NB4 (cell line): ENCODE measurements at regions not wholly inside any gene's neighbourhood (a gene's known extent, or its start where the extent isn't known, plus 50 kb on each side); places are given as distances from the start of the nearest gene placed in this dataset.
"Not testable (repeated sequence)": the region's sequence is repeated elsewhere in the genome, so short reads cannot be mapped to it uniquely, and the experiment has no call there.

Experiments
- DNase-seq: peaks from one replicate; pipeline ENCODE4 v3.0.0; 2010; ENCODE audit warnings: low read depth
- H3K4me3 ChIP-seq: one replicate; pipeline ENCODE4 v1.5.1; 2011; ENCODE audit warnings: mild to moderate bottlenecking, low read depth, low read length, moderate library complexity
- MYC ChIP-seq: IDR thresholded peaks from 2 replicates; pipeline ENCODE4 v1.6.1; 2011; ENCODE audit warnings: low read depth, low read length
- POLR2A ChIP-seq: IDR thresholded peaks from 2 replicates; pipeline ENCODE4 v1.6.1; 2011; ENCODE audit warnings: mild to moderate bottlenecking; ENCODE audit not compliant: insufficient read length; ENCODE audit errors: extremely low read depth
- TF ChIP-seq, protein P1 (sequence below): IDR thresholded peaks from 2 replicates; pipeline ENCODE4 v1.6.1; 2011; ENCODE audit warnings: low read depth, low read length
- TF ChIP-seq, protein P2 (sequence below): IDR thresholded peaks from one replicate; pipeline ENCODE4 v1.5.1; 2012; ENCODE audit warnings: low read depth, low read length

DNA sequence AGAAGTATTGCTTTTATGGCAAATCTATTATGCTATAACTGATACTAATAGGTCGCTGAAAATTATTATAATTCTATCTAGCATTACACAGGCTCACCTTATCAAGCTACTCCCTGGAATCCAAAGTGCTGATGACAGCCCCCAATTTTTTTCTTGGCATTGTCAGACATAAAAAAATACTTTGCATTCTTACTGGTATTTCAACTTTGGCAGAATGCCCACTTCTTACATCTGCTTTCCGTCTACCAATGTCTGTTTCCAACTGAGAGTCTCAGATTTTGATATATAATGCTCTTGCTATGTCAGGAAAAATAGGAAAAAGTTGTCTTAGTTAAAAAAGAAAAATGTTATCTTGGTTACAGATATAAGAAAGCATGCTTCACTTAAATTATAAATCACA lies 615.4 kb downstream of the C12orf50 start:
- DNase-seq: no peak
- TF ChIP-seq POLR2A (no peak), MYC (no peak)
- TF ChIP-seq, protein P1, sequence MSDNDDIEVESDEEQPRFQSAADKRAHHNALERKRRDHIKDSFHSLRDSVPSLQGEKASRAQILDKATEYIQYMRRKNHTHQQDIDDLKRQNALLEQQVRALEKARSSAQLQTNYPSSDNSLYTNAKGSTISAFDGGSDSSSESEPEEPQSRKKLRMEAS: no peak
- TF ChIP-seq, protein P2, sequence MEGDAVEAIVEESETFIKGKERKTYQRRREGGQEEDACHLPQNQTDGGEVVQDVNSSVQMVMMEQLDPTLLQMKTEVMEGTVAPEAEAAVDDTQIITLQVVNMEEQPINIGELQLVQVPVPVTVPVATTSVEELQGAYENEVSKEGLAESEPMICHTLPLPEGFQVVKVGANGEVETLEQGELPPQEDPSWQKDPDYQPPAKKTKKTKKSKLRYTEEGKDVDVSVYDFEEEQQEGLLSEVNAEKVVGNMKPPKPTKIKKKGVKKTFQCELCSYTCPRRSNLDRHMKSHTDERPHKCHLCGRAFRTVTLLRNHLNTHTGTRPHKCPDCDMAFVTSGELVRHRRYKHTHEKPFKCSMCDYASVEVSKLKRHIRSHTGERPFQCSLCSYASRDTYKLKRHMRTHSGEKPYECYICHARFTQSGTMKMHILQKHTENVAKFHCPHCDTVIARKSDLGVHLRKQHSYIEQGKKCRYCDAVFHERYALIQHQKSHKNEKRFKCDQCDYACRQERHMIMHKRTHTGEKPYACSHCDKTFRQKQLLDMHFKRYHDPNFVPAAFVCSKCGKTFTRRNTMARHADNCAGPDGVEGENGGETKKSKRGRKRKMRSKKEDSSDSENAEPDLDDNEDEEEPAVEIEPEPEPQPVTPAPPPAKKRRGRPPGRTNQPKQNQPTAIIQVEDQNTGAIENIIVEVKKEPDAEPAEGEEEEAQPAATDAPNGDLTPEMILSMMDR: no peak
- no peak overlapping the region for H3K4me3 ChIP-seq

DNA sequence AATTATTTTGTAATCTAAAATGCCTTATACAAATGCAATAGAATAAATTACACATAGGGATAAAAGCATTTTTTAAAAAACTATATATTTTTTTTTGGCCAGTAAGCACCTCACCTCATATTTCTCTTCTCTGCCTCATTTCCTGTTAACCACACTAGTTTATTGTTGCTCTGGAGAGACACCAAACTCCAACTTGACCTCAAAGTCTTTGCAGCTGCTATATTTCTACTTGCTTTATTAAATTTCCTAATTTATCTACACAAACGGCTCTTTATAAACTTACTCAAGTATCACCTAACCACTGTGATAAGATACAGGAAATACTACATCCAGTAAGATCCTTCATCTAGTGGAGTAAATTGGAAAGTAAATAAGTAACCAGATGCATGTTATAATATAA lies 622.3 kb downstream of the C12orf50 start:
- H3K4me3 ChIP-seq: no peak overlapping the region
- TF ChIP-seq, protein P2: no peak
- no peak for TF ChIP-seq POLR2A
- TF ChIP-seq, protein P1: no peak
- no peak for TF ChIP-seq MYC
- no peak for DNase-seq

DNA sequence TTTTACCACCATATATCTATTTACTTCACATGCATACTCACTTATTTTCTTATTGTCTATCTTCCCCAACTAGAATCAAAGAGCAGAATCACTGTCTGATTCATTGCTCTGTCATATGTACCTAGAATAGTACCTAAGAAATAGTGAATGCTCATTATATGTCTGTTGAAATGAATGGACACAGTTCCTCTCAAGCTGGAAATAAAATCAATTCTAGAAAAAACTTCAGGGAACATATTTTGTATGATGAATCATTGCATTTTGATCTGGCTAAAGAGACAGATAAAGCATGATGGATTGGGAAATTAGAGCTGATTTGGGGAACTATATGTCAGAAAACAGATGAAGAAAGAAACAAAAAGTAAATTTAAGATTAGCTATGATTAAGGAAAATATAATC lies 623.3 kb downstream of the C12orf50 start:
- TF ChIP-seq, protein P1: no peak
- TF ChIP-seq MYC (no peak), POLR2A (no peak)
- TF ChIP-seq, protein P2: no peak
- DNase-seq: no peak
- no peak overlapping the region for H3K4me3 ChIP-seq

DNA sequence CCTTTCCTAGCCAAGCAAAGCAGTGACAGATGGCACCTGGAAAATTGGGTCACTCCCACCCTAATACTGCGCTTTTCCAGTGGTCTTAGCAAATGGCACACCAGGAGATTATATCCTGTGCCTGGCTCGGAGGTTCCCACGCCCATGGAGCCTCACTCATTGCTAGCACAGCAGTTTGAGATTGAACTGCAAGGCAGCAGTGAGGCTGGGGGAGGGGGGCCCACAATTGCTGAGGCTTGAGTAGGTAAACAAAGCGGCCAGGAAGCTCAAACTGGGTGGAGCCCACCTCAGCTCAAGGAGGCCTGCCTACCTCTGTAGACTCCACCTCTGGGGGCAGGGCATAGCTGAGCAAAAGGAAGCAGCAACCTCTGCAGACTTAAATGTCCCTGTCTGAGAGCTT lies 635.0 kb downstream of the C12orf50 start:
- not testable (repeated sequence) for DNase-seq, H3K4me3 ChIP-seq

DNA sequence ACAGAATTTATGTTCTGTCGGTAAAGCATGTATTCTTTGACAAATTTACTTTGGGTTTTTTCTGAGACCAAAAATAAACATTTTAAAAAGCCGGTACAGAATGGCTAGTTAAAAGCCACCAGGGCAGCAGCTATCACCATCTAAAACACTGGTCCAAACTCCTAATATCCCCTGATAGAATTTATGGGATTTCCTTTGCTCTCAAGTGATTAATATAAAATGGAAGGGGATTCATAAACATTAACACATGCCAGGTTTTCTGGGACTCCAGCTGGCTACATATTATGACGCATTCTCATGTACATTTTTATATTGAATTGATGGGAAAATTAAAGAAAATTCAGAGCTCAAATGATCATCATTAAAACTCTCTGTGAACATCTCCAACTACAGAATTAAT lies 640.8 kb downstream of the C12orf50 start:
- TF ChIP-seq, protein P2: no peak
- TF ChIP-seq, protein P1: no peak
- TF ChIP-seq MYC (no peak), POLR2A (no peak)
- DNase-seq: no peak
- no peak overlapping the region for H3K4me3 ChIP-seq

DNA sequence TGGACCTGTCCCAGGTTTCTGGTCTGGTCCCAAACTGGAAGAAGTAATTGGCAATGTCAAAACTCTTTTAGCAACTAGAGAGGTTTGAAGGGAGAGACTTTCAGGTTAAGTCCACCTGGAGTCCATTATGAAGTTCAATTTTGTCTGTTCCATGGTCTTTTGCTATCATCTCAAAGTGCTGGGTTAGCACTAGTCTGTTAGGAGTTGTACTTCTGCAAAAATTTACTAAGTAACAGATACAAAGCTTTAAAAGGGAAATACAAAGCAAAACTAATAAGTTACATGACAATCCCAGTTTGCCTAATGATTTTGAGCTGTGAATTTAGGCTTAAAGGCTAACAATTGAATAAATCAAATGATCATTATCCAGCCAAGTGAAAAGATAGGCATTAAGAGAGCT lies 643.9 kb downstream of the C12orf50 start:
- no peak for DNase-seq
- TF ChIP-seq MYC: no peak
- TF ChIP-seq, protein P1: no peak
- TF ChIP-seq, protein P2: no peak
- no peak for TF ChIP-seq POLR2A

DNA sequence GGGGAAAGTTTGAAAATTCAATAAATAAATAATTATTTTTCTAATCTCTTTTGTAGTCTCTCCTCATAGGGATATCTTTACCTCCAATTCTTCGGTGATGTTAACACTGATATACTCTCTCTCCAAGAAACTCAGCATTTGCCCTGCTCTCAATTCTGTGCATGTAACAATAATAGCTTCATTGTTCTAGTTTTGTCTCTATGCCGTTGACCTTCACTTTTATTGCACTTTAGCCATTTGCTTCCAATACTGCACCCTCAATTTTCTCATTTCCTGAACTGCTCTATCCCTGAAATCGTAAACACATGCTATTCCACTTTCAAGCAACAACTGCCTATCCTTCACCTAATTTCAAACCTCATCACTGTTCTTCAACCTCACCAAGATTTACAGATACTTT lies 645.0 kb downstream of the C12orf50 start:
- TF ChIP-seq, protein P2: no peak
- TF ChIP-seq, protein P1: no peak
- TF ChIP-seq MYC (no peak), POLR2A (no peak)
- no peak overlapping the region for H3K4me3 ChIP-seq
- no peak for DNase-seq

More for the DNA sequence above, 643.9 kb downstream of the C12orf50 start:
- H3K4me3 ChIP-seq: no peak overlapping the region
